HG02870 (cell line): ENCODE measurements at regions not wholly inside any gene's neighbourhood (a gene's known extent, or its start where the extent isn't known, plus 50 kb on each side); places are given as distances from the start of the nearest gene placed in this dataset.

Source experiments
- ATAC-seq: cut with Tn5 transposase; IDR thresholded peaks from one replicate; pipeline ENCODE4 v1.9.1; 2021; ENCODE audit warnings: mild to moderate bottlenecking, moderate library complexity; ENCODE audit not compliant: unreplicated experiment

GRCh38 chr3:150174179-150174578, 203.5 kb upstream of the PFN2 start:
- no peak for ATAC-seq

GRCh38 chr3:150172356-150172755, 201.7 kb upstream of the PFN2 start:
- ATAC-seq = no peak

- no peak for ATAC-seq
Measured at GRCh38 chr3:150170852-150171520, 200.3 kb upstream of the PFN2 start.

- ATAC-seq = no peak
Measured at GRCh38 chr3:150169330-150169940, 198.7 kb upstream of the PFN2 start.

- no peak for ATAC-seq
Measured at GRCh38 chr3:150168698-150169097, 198.0 kb upstream of the PFN2 start.

GRCh38 chr3:150165396-150166094, 194.8 kb upstream of the PFN2 start:
- ATAC-seq = no peak

GRCh38 chr3:150161011-150161410, 190.3 kb upstream of the PFN2 start:
- ATAC-seq = no peak

- no peak for ATAC-seq
Measured at GRCh38 chr3:150158943-150159625, 188.4 kb upstream of the PFN2 start.

- no peak for ATAC-seq
Measured at GRCh38 chr3:150152567-150152966, 181.9 kb upstream of the PFN2 start.

GRCh38 chr3:150150633-150151032, 179.9 kb upstream of the PFN2 start:
- ATAC-seq = no peak

- ATAC-seq = no peak
Measured at GRCh38 chr3:150149651-150150051, 179.0 kb upstream of the PFN2 start.

GRCh38 chr3:150148227-150148626, 177.5 kb upstream of the PFN2 start:
- ATAC-seq = no peak

GRCh38 chr3:150147776-150148175, 177.1 kb upstream of the PFN2 start:
- ATAC-seq = no peak

- ATAC-seq = no peak
Measured at GRCh38 chr3:150146991-150147761, 176.5 kb upstream of the PFN2 start.

- ATAC-seq = no peak
Measured at GRCh38 chr3:150145659-150146058, 175.0 kb upstream of the PFN2 start.

GRCh38 chr3:150144191-150144708, 173.6 kb upstream of the PFN2 start:
- no peak for ATAC-seq

GRCh38 chr3:150142936-150143335, 172.2 kb upstream of the PFN2 start:
- no peak for ATAC-seq

GRCh38 chr3:150141790-150142326, 171.2 kb upstream of the PFN2 start:
- no peak for ATAC-seq

- no peak for ATAC-seq
Measured at GRCh38 chr3:150140614-150141321, 170.1 kb upstream of the PFN2 start.

GRCh38 chr3:150138824-150139223, 168.1 kb upstream of the PFN2 start:
- no peak for ATAC-seq
